ENCODE measurements at regions not wholly inside any gene's neighbourhood (a gene's known extent, or its start where the extent isn't known, plus 50 kb on each side); places are given as distances from the start of the nearest gene placed in this dataset.

DNA sequence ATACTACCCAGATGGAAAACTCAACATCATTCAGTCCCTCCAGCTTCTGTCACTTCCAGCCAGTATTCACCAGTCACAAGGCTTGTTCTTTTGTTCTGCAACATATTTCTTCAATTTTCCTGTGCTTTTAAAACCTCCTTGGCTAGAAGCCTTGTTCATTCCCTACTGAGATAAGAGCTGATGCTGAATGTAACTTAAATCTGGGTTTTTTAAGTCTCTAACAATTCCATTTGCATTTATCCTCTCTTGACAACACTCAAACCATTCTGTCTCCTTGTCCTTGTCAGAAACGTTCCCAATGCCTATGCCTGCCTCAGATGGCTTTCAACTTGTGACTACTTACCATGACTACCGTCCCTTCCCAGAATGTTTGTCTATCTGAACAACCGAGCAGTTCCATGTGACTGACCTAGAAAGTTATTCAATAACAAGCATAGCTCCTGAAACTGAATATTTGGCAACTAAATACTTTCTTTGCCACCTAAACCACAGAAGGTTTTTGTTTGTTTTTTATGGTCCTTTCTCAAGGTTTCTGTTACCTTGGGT lies 682.9 kb upstream of the GALNTL6 start:
- H3K27me3 Mint-ChIP-seq, result no peaks in the 10 kb centered on the region
- DNase-seq (ENCODE audit: low spot score, unreplicated experiment), result no peak
- TF ChIP-seq, protein P1, sequence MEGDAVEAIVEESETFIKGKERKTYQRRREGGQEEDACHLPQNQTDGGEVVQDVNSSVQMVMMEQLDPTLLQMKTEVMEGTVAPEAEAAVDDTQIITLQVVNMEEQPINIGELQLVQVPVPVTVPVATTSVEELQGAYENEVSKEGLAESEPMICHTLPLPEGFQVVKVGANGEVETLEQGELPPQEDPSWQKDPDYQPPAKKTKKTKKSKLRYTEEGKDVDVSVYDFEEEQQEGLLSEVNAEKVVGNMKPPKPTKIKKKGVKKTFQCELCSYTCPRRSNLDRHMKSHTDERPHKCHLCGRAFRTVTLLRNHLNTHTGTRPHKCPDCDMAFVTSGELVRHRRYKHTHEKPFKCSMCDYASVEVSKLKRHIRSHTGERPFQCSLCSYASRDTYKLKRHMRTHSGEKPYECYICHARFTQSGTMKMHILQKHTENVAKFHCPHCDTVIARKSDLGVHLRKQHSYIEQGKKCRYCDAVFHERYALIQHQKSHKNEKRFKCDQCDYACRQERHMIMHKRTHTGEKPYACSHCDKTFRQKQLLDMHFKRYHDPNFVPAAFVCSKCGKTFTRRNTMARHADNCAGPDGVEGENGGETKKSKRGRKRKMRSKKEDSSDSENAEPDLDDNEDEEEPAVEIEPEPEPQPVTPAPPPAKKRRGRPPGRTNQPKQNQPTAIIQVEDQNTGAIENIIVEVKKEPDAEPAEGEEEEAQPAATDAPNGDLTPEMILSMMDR (IDR thresholded peaks at IDR 0.05; ENCODE audit: unreplicated experiment), result no peak
- peaks cover 17% of the 10 kb centered on the region for H3K4me1 Mint-ChIP-seq (ENCODE audit: low read depth)
- H3K4me3 Mint-ChIP-seq (ENCODE audit: low read depth), result peak overlapping the region; percentile 8
- peak overlapping the region; percentile 19 for H3K27ac Mint-ChIP-seq
- no peaks in the 10 kb centered on the region for H3K36me3 Mint-ChIP-seq (ENCODE audit: insufficient read depth)
- no peaks in the 10 kb centered on the region for H3K9me3 Mint-ChIP-seq (ENCODE audit: low read depth)

DNA sequence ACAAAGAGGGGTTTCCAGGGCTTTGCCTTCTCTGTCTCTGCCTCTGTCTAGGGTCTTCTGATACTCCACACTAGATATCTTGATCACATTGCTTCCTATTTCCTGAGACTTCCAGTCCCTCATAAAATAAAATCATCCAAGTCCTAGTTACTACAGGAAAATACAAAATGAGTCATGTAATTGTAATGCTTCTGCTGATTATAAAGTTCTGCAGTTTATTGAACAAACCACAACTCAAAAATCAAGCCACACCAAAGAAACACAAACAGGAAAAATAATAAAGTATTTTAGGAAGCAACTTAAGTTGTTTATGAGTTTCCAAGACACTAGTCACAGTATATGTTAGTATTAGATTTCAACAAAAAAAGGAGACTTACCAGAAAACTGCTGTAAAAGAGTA lies 695.1 kb upstream of the GALNTL6 start:
- TF ChIP-seq, protein P1 (IDR thresholded peaks at IDR 0.05; ENCODE audit: unreplicated experiment), result no peak
- DNase-seq (ENCODE audit: low spot score, unreplicated experiment), result no peak
- H3K36me3 Mint-ChIP-seq (ENCODE audit: insufficient read depth), result no peaks in the 10 kb centered on the region
- H3K27me3 Mint-ChIP-seq, result no peaks in the 10 kb centered on the region
- H3K27ac Mint-ChIP-seq, result no peak overlapping the region
- H3K4me3 Mint-ChIP-seq (ENCODE audit: low read depth), result no peak overlapping the region
- peaks cover 4% of the 10 kb centered on the region for H3K9me3 Mint-ChIP-seq (ENCODE audit: low read depth)
- H3K4me1 Mint-ChIP-seq (ENCODE audit: low read depth), result no peaks in the 10 kb centered on the region

DNA sequence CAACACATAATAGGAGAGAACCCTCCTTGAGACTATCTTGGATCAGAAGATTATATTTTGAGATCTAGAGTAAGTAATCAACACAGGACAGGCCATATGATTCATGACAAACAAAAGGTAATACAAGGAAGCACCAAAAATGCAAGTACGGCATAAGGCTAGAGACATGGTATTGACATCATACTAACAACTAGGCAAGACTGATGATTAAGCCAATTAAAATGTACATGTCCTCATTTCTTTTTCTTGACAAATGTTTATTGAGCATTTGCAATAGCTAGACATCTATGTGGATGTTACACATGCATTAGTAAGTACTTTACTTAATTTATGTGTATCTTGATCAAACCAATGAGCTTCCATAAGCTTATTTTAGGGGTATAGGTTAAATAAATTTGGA lies 695.7 kb upstream of the GALNTL6 start:
- H3K27ac Mint-ChIP-seq, result no peak overlapping the region
- peaks cover 4% of the 10 kb centered on the region for H3K9me3 Mint-ChIP-seq (ENCODE audit: low read depth)
- DNase-seq (ENCODE audit: low spot score, unreplicated experiment), result no peak
- H3K27me3 Mint-ChIP-seq, result no peaks in the 10 kb centered on the region
- H3K36me3 Mint-ChIP-seq (ENCODE audit: insufficient read depth), result no peaks in the 10 kb centered on the region
- TF ChIP-seq, protein P1 (IDR thresholded peaks at IDR 0.05; ENCODE audit: unreplicated experiment), result no peak
- no peak overlapping the region for H3K4me3 Mint-ChIP-seq (ENCODE audit: low read depth)
- no peaks in the 10 kb centered on the region for H3K4me1 Mint-ChIP-seq (ENCODE audit: low read depth)

DNA sequence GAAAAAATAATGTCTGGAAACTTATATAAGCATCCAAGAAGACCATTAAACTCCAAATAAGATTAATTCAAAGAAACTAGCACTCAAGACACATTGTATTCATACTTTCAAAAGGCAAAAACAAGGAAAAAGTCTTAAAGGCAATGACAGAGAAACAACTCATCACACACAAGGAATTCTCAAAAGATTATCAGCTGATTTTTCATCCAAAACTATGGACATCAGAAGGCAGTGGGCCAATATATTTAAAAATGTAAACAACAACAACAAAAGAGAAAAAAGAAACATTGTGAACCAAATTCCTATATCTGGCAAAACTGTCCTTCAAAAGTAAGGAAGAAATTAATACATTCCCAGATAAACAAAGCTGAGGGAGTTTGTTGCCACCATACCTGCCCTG lies 711.4 kb upstream of the GALNTL6 start:
- TF ChIP-seq, protein P1 (IDR thresholded peaks at IDR 0.05; ENCODE audit: unreplicated experiment), result no peak
- no peak for DNase-seq (ENCODE audit: low spot score, unreplicated experiment)
- H3K4me3 Mint-ChIP-seq (ENCODE audit: low read depth), result no peak overlapping the region
- H3K4me1 Mint-ChIP-seq (ENCODE audit: low read depth), result no peaks in the 10 kb centered on the region
- H3K36me3 Mint-ChIP-seq (ENCODE audit: insufficient read depth), result peaks cover 4% of the 10 kb centered on the region
- H3K9me3 Mint-ChIP-seq (ENCODE audit: low read depth), result peaks cover 11% of the 10 kb centered on the region
- no peak overlapping the region for H3K27ac Mint-ChIP-seq
- no peaks in the 10 kb centered on the region for H3K27me3 Mint-ChIP-seq

DNA sequence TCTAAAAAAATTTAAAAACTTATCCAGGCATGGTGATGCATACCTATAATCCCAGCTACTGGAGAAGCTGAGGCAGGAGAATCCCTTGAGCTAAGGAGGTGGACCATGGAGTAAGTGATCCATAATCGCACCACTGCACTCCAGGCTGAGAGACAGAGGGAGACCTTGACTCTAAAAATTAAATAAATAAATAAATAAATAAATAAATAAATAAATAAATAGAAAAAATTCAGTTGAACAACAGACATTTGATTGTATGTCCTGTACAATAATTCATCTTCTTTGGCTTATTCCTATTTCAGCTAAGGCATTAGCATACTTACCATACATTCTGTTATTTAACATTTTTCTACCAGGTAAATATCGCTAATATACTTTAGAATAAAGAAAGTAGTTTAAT lies 726.1 kb upstream of the GALNTL6 start:
- Mint-ChIP-seq H3K4me3 (ENCODE audit: low read depth) (no peak overlapping the region), H3K36me3 (ENCODE audit: insufficient read depth) (no peaks in the 10 kb centered on the region), H3K9me3 (ENCODE audit: low read depth) (peaks cover 22% of the 10 kb centered on the region), H3K27ac (no peak overlapping the region), H3K4me1 (ENCODE audit: low read depth) (no peaks in the 10 kb centered on the region), H3K27me3 (no peaks in the 10 kb centered on the region)
- TF ChIP-seq, protein P1 (IDR thresholded peaks at IDR 0.05; ENCODE audit: unreplicated experiment), result no peak
- DNase-seq (ENCODE audit: low spot score, unreplicated experiment), result no peak
